Gastrocnemius medialis (tissue), 4 donors: ENCODE measurements at regions not wholly inside any gene's neighbourhood (a gene's known extent, or its start where the extent isn't known, plus 50 kb on each side); places are given as distances from the start of the nearest gene placed in this dataset.

Experiments used
- CTCF ChIP-seq, 5 experiments: fragments of 450-650 bp in 3 of 5; fragments of 200-600 bp in 2 of 5; sonication (generic) in 2 of 5; IDR thresholded peaks in 4 of 5; conservative IDR thresholded peaks in 1 of 5; 1 replicate in 4 of 5; 2 replicates in 1 of 5; pipeline ENCODE4 v1.5.1; 2016 to 2019; ENCODE audit warnings: antibody characterized with exemption in 5 of 5, mild to moderate bottlenecking in 3 of 5, moderate library complexity in 3 of 5
- POLR2A ChIP-seq, 2 donors: fragments of 450-650 bp; IDR thresholded peaks; one replicate each; pipeline ENCODE4 v1.6.1; 2017; ENCODE audit warnings: antibody characterized with exemption in 2 of 2, mild to moderate bottlenecking in 2 of 2, moderate library complexity in 2 of 2

DNA sequence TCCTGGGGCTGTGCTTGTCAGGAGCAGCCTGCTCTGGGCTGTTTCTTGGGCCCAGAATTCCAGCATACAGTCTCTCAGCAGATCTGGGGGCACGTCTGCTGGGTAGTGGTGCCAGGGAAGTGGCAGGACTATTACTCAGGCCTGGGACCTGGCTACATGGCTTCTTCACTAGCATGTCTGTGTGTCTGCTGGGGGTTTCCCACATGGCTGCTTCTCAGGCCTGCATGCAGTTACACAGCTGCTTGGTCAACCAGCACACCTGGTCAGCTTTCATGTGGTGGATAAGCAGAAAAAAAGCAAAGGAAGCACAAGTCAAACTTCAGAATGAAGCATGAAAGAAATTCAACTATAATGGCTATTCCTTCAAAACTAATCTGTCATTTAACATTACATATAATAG is 316.2 kb upstream of the NOX3 start:
- TF ChIP-seq CTCF (IDR thresholded peaks at IDR 0.05 in 4 of 5, conservative IDR thresholded peaks at IDR 0.05 in 1 of 5) = no peak
- TF ChIP-seq POLR2A (IDR thresholded peaks at IDR 0.05) = no peak
